Activated naive CD8-positive, alpha-beta T cell treated with anti-CD3 and anti-CD28 coated beads, Interleukin-2, amount 50 U/mL, for 16 hours (primary cell): ENCODE measurements at regions not wholly inside any gene's neighbourhood (a gene's known extent, or its start where the extent isn't known, plus 50 kb on each side); places are given as distances from the start of the nearest gene placed in this dataset.

Experiments
- DNase-seq: peaks from one replicate; pipeline ENCODE4 v3.0.0-alpha.2; 2020; ENCODE audit warnings: low read depth, low spot score

- DNase-seq, result no peak
Measured at GRCh38 chr22:49142891-49143290, 684.8 kb downstream of the BRD1 start.

GRCh38 chr22:49142296-49142695 lies 685.4 kb downstream of the BRD1 start:
- DNase-seq, result no peak

- no peak for DNase-seq
Measured at GRCh38 chr22:49141761-49142160, 685.9 kb downstream of the BRD1 start.

GRCh38 chr22:49140911-49141665 lies 686.6 kb downstream of the BRD1 start:
- no peak for DNase-seq

GRCh38 chr22:49139492-49140151 lies 688.1 kb downstream of the BRD1 start:
- no peak for DNase-seq

GRCh38 chr22:49138250-49138790 lies 689.4 kb downstream of the BRD1 start:
- DNase-seq, result no peak

GRCh38 chr22:49137206-49137840 lies 690.4 kb downstream of the BRD1 start:
- no peak for DNase-seq

GRCh38 chr22:49136816-49137180 lies 690.9 kb downstream of the BRD1 start:
- DNase-seq, result no peak

- DNase-seq, result no peak
Measured at GRCh38 chr22:49136041-49136815, 691.4 kb downstream of the BRD1 start.

- DNase-seq, result no peak
Measured at GRCh38 chr22:49134076-49134475, 693.6 kb downstream of the BRD1 start.

- DNase-seq, result no peak
Measured at GRCh38 chr22:49133541-49133940, 694.1 kb downstream of the BRD1 start.

- no peak for DNase-seq
Measured at GRCh38 chr22:49132009-49132408, 695.7 kb downstream of the BRD1 start.

- no peak for DNase-seq
Measured at GRCh38 chr22:49129736-49130135, 697.9 kb downstream of the BRD1 start.

- DNase-seq, result no peak
Measured at GRCh38 chr22:49128874-49129273, 698.8 kb downstream of the BRD1 start.

GRCh38 chr22:49124608-49125007 lies 703.1 kb downstream of the BRD1 start:
- DNase-seq, result no peak

GRCh38 chr22:49123621-49124192 lies 704.0 kb downstream of the BRD1 start:
- no peak for DNase-seq

- DNase-seq, result no peak
Measured at GRCh38 chr22:49119551-49119952, 708.1 kb downstream of the BRD1 start.

GRCh38 chr22:49118065-49118464 lies 709.6 kb downstream of the BRD1 start:
- no peak for DNase-seq

GRCh38 chr22:49117486-49117885 lies 710.2 kb downstream of the BRD1 start:
- no peak for DNase-seq

- DNase-seq, result no peak
Measured at GRCh38 chr22:49116486-49117120, 711.1 kb downstream of the BRD1 start.

- DNase-seq, result no peak
Measured at GRCh38 chr22:49116021-49116420, 711.7 kb downstream of the BRD1 start.
